ENCODE measurements at regions not wholly inside any gene's neighbourhood (a gene's known extent, or its start where the extent isn't known, plus 50 kb on each side); places are given as distances from the start of the nearest gene placed in this dataset.

DNA sequence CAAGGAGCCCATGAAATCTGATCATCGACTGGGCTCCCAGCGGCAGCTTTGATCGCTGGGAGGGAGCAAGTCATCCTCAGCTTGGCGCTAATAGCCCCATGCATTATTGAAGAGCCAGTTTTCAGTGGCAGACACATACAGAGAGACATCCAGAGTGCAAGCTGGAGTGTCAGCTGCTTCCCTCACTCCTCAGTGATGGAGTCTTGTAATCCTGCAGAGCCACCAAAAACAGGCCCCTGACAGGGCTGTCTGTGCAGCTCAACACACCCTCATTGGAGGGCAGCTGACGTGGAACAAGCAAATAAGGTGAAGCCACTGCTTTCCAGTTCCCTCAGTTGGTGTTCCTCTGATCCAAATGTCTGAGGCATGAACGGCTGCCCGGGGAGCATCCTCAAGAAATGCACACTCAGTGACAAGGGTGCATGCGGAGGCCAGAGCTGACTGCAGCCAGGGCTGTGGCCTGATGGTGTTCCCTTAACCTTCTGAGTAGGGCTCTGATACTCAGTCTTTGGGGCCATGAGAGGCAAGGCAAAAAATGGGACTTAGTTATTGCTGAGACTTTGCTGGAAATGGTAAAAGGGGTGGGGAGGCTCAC is 97.4 kb downstream of the RHOB start:
- no peak for TF ChIP-seq ZNF157 (tag by site-specific recombination; IDR thresholded peaks at IDR 0.05)
- TF ChIP-seq, protein P1, sequence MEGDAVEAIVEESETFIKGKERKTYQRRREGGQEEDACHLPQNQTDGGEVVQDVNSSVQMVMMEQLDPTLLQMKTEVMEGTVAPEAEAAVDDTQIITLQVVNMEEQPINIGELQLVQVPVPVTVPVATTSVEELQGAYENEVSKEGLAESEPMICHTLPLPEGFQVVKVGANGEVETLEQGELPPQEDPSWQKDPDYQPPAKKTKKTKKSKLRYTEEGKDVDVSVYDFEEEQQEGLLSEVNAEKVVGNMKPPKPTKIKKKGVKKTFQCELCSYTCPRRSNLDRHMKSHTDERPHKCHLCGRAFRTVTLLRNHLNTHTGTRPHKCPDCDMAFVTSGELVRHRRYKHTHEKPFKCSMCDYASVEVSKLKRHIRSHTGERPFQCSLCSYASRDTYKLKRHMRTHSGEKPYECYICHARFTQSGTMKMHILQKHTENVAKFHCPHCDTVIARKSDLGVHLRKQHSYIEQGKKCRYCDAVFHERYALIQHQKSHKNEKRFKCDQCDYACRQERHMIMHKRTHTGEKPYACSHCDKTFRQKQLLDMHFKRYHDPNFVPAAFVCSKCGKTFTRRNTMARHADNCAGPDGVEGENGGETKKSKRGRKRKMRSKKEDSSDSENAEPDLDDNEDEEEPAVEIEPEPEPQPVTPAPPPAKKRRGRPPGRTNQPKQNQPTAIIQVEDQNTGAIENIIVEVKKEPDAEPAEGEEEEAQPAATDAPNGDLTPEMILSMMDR (tag by site-specific recombination; IDR thresholded peaks at IDR 0.05) = no peak
- no peak for TF ChIP-seq WT1 (tag by site-specific recombination; IDR thresholded peaks at IDR 0.05)
- TF ChIP-seq ZEB2 (tag by site-specific recombination; IDR thresholded peaks at IDR 0.05) = no peak

All from HEK293 (cell line).